Suppressor macrophage (primary cell): ENCODE measurements at regions not wholly inside any gene's neighbourhood (a gene's known extent, or its start where the extent isn't known, plus 50 kb on each side); places are given as distances from the start of the nearest gene placed in this dataset.

Experiments used
- DNase-seq, 4 experiments: peaks; one replicate each; pipeline ENCODE4 v3.0.0-alpha.2; 2020 to 2022

DNA sequence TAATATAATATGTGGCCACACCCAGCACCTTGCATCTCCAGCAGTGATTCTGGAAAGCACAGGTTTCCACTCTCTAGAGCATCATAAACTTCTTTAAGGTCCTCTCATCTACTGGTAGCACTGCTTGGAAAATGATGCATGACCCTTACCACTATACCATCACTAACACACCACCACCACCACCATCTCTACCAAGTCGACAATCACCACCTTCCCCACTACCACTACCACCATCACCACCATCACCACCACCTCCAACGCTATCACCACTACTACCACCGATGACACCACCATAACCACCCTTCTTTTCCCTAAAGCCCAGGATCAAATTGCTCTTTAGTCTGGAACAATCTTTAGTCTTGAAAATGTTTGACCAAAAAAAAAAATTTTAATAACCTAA, 390.4 kb downstream of the SUCLA2 start:
- DNase-seq: no peak

DNA sequence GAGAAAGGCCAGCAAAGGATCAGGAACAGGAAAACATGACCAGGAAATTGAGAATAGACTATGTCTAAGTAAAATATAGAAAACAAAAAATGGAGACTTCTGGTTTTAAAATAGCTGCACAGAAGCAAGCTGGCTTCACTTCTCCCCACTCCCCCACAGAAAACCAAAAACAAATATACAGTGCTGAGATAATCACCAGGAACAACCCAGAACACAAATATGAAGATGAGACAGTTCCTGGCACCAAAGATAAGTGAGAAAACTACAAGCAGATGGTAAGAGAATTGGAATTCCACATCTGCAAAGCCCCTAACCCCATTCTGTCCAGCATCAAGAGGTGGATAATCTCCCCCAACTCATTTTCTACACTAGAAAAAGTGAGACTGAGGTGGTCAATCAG, 397.7 kb downstream of the SUCLA2 start:
- no peak for DNase-seq

DNA sequence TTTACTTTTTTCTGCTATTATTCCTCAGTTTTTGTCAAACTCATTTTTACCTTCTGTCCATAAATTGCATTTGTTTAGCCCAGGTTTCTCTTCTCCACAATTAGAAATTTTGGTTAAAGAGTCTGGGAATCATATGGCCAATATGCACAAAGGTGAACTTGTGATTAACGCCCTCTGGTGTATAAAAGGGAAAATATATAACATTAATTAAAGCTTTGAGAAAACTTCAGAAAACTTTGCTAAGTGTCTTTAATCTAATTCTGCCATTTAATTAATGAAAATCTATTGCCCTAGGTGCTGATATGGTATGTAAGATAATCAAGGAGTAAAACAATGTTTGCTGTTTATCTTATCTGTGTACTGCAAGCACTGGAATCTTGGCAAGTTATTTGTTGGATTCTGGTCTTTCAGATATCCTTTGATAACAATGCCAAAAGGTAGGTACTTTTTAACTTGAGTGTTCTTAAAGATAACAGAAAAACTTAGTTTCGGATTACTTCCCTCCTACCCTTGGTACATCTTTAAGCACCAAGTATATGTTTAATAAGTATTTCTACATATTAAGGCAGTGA, 402.6 kb downstream of the SUCLA2 start:
- DNase-seq: peak in 2 of 4 experiments; percentile 25 to 54

DNA sequence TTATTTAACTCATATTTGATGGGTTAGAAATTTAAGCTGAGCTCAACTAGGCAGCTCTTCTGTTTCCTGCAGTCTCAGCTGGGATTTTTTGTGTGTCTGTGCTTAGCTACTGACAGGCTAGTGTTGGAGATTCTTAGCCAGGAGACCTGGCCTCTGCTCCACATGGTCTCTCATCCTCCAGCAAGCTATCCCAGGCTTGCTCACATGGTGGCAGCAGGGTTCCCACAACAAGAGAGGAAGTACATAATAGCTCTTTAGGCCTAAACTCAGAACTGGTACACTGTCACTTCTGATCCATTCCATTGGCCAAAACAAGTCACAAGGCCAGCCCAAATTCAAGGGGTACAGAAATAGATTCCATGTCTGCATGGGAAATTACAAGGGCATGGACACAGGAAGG, 406.2 kb downstream of the SUCLA2 start:
- DNase-seq: peak; percentile 6 to 43 (median 34)

DNA sequence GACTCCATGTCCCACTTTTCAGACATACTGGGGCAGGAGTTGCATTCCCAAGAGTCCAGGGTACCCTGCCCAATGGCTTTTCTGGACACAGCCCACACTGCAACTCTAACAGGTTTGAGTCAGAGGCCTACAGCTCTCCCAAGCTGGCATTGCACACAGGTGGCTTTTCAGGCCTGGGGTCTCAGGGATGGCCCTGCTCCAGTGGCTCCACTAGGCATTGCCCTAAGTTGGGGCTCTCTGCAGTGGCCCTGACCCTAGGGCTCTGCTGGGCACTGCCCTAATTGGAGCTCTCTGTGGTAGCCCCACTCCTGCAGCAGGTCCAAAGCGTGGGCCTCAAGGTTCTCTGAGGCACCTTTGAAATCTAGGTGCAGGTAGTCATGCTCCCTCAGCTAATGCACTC, 408.8 kb downstream of the SUCLA2 start:
- no peak for DNase-seq

DNA sequence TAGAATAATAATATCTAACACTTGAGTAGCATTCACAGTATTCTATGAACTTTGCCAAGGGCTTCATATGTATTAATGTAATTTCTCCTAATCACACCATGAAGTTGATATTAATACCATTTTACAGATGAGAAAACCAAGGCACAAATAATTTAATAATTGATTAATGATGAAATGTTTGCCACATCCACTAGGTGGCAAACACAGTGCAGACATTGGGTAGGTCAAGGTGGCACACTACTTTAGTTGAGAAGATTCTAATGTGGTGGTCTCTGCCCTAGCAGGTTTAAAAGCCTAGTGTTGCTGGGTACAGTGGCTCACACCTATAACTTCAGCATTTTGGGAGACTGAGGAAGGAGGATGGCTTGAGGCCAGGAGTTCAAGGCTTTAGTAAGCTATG, 412.4 kb downstream of the SUCLA2 start:
- peak in 1 of 4 experiments; percentile 2 for DNase-seq

DNA sequence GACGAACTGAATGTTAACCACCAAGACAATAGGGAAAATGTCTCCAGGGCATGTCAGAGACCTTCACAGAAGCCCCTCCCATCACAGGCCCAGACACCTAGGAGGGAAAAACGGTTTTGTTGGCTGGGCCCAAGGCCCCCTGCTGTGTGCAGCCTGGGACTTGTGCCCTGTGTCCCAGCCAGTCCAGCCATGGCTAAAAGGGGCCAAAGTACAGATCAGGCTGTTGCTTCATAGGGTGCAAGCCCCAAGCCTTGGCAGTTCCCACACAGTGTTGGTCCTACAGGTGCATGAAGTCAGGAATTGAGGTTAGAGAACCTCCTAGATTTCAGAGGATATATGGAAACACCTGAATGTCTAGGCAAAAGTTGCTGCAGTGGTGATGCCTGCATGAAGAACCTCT, 428.7 kb downstream of the SUCLA2 start:
- DNase-seq: no peak

DNA sequence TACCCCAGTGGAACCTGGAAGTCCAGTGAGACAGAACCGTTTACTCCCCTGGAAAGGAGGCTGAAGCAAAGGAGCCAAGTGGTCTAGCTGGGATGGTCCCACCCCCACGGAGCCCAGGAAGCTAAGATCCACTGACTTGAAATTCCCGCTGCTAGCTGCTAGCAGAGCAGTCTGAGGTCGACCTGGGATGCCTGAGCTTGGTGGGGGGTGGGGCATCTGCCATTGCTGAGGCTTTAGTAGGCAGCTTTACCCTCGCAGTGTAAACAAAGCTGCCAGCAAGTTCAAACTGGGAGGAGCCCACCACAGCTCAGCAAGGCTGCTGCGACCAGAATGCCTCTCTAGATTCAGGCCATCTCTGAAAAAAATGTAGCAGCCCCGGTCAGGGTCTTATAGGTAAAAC, 437.0 kb downstream of the SUCLA2 start:
- no peak for DNase-seq

DNA sequence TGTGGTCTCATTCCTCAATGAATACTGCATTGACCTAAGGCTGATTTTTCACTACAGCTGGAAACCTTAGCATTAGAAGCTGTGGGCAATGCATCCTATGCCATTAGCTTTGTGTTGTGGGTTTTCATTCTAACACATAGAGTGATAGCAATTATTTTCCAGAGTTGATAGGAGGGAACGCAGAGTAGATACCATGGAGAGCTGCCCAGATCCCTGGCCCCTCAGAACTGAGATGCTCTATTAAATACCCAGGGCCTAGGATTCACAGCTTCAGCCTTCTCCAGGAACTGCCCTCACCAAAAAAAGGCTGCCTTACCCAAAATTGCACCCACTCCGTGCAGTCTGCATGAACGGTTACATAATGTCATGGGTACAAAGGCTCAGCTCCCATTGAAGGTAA, 444.4 kb downstream of the SUCLA2 start:
- DNase-seq: no peak

DNA sequence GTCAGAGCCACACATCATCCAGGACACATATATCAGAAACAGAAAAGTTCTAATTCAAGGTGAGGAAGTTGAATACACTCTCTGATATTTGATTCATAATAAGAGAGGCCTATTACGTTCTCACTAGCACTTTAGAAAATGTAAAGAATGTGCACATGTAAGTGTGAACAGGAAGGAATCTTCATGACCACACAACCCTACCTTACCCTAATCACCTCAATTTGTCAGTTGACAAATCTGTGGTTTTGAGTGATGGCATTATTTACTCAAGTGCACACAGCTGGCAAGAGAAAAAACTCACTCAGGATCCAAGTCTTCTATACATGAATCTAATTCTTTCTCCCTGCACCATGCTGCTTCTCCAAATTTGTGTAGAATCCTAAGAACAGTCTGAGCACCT, 445.8 kb downstream of the SUCLA2 start:
- DNase-seq: no peak

DNA sequence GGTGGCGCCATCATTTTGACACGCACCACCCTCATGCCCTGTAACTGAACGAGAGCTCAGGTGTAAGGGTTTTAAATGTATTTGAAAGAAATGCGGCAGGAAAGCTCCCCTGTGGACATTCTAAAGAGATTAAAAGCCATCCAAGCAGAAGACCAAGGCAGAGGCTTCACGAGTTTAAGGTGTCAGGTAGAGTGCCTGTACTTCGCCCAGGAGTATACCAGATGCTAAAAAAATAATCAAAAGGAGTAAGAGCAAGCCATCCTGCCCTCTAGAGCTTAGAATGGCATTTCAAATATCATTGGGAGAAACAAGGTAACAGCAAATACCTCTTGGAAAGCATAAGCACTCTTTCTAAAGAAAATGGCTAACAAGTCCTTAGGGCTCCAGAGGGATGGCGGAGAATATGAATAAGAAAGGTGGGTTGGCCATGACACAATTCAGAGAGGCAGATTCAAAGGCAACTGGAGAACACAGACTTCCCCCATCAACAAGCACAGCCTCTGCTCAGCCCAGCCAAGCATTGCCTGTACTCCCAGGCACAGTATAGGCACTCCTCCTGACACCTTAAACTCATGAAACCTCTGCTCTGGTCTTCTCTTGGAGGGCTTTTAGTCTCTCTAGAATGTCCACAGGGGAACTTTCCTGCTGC, 447.6 kb downstream of the SUCLA2 start:
- DNase-seq: no peak

DNA sequence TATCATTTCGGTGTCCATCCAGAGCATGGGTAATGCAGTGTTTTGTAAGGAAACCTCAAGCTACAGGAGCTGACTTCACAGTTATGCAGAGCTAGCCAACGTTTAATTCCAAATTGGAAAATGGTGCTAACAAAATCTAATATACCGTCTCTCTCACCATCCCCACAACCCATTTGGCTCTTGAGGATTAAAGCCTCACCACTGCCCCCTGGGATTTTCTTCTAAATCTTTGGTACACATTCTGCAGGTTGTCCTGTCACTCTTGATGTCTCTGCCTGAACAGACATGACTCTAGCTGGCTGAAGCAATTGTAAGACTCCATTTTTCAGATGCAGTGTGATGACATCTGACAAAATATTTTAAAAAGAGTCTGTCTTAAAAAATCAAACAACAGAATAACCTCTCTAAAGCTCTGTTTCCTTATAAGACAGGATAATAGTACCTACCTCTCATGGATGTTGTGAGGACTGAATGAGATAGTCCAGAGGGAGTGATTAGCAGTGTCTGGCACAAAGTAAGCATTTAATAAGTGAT, 451.8 kb downstream of the SUCLA2 start:
- DNase-seq: peak in 1 of 4 experiments; percentile 2

DNA sequence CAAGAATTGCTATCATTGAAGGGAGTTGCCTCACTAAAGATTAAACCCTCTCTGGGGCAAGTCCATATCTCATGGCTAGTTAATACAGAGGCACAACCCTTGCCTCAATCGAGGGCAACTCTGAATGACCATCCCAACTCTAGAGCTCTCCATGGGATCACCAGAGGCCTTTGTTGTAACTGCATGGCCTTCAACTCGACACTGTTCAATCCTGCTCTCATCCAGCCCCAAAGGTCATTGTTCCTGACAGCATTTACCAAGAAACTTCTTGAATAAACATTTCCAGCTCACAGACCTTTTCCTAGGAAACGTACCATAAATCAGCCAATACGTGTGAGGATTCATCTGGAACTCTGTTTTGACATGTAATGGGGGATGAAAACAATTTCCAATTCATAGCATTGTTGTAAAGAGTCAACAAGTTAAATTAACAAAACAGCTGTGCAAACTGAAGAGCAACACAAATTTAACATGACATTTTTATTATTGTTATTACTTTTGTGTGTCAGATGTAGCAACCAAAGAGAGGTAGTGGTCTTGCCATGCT, 452.7 kb downstream of the SUCLA2 start:
- DNase-seq: no peak

DNA sequence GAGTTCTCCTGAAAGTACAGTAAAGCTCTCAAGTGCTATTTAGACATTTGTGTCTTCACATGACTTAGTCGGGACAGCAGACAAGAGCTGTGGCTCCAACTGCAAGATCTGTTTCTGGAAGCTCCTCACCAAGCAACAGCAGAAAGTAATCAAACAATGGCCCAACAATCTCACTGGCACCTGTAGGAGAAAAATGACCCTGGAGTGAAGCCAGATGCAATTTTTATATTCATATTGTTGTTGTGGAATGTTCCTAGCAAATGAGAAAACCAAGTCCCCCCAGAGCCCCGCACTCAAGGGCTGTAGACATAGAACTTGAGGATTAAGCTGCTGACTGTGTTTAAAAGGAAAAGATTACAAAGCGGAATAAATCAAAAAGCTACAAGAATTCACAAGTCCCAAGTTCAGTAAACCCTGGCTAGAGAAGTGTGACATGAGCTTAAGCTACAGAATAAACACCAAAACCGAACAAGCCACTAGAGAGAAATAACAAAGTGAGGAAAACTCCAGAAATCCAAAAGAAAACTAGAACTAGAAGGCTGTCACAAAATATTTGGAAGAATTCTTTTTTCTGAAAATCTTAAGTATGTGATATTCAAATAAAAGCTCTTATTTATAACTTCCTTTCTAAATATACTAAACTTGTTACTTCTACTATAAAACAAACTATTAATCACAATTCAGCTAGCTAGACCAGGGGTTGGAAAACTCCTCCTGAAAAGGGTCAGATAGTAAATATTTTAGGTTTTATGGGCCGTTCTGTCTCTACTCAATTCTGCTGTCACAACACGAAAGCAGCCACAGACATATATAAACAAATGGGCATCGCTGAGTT, 454.5 kb downstream of the SUCLA2 start:
- no peak for DNase-seq

DNA sequence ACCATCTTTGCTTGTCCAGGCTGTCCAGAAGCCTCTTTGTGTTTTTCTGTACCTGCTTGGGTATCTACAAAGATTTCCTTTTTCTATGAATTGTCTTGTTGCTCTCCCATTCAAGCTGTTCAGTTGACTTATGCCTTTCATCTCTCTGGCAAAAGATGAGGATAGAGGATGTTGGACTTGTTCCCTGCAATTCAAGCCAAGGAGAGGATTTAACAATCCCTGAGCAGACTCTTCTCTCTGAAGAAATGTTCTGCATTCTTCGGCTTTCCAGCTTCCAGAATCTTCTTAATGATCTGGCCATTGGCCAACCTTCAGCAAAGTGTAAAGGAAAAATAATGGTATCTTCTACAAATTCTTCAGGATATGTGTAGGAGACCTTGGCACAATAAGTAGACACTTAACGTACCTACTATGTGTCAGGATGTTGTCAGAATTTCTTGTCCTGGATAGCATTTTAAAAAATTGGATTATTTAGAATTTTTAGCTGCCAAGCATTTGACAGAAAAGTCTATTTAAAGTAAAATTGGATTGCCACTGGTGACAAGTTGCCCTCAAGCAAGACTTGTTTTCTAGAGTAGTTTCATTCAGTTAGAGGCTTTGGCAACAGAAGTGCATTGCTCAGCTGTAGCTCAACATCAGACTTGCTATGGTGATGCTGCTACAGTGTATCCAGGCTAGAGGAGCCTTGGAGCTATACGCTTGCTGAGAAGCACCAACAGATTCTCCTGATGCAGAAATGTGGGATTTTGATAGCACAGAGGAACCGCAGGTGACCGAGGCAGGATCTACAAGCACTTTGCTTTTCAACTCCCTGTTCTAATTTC, 455.7 kb downstream of the SUCLA2 start:
- no peak for DNase-seq

DNA sequence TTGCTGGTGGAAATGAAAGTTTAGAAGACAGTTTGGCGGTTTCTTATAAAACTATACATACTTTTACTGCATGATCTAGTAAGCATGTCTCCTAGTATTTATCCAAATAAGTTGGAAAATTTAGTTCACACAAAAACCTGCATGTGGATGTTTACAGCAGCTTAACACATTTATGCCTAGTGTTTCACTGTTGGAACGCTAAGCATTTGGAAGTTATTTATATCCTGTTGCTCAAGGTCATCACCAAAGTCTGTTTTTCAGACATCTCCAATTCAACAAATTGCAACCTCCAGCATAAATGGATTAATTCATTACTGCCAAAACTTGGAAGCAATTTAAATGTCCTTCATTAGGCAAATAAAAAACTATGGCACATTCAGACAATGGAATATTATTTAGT, 461.8 kb downstream of the SUCLA2 start:
- no peak for DNase-seq

DNA sequence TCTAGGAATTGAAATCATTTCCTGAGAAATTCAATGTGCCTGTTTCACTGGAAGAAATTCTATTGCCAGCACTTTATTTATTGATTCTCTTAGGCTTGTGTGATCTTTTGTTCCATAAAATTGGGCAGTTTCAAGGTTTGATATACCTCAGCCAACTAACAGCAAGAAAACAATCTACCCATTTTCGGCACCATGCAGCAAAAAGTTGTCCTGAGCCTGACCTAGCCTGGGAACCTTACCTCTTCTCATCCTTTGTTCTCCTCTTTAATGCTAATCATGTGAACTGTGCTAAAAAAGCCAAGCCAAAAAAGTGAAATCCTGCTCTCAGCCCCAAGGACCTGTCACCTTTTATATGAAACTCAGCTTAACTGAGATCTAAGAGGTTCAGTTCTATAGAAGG, 477.3 kb downstream of the SUCLA2 start:
- DNase-seq: no peak

DNA sequence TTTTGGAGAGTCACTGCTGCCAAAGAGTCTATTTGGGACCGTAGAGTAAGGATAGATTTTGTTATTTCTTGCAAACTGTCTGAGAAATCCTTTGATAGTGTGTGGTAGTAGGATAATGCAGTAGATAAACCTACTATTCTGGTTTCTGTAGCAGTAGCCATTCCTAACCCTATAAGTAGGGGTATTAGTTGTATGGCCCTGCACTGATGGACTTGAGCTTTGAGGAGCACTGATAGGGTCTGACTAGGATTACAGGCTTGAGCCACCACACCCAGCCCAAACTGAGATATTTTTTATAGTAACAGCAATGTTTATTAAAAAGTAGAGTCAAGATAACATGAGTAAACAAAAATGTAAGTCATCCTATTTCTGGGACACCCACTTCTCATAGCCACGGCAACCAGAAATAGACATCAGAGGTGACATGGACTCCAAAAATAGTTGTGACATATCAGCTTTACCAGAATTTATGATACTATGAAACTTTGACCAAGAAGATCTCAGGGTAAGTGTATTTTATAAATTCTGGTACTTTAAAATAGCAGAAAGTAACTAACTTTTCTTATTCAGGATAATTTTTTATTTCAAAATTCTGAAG, 479.1 kb downstream of the SUCLA2 start:
- DNase-seq: peak; percentile 20 to 50 (median 28)

DNA sequence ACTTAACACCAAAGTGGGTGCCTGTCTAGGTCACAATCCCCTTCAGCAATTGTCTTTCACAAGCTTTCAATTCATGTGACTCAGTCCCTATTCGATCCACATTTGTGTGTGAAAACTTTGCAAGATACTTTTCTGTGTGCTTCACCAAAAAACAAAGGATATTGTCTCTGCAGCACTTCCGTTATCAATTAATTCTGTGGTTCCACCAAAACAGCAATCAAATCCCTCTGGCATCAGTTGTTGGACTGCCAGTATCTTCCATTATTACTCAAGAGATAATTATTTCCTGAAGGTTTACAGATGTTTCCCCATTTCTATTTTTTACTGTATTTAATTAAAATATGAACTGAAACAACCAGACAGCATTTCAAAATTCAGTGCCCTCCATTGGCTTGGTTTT, 481.4 kb downstream of the SUCLA2 start:
- peak in 1 of 4 experiments; percentile 11 for DNase-seq

DNA sequence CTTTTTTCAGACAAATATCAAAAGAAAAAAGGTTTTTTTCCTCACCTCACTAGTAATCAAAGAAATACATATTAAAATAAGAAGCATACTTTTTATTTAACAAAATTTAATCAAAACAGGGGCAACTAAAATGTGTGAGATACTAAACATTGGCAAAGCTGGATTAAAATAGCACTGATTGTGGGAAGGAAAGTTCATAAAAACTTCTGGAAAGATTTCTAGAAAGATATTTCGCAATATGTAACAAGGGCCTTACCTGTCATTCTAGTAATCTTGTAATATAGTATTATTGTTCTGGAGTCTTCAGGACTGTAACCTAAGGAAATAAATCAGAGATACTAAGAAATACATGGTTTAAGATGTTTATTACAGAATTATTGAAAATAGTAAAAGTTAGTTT, 482.5 kb downstream of the SUCLA2 start:
- no peak for DNase-seq

DNA sequence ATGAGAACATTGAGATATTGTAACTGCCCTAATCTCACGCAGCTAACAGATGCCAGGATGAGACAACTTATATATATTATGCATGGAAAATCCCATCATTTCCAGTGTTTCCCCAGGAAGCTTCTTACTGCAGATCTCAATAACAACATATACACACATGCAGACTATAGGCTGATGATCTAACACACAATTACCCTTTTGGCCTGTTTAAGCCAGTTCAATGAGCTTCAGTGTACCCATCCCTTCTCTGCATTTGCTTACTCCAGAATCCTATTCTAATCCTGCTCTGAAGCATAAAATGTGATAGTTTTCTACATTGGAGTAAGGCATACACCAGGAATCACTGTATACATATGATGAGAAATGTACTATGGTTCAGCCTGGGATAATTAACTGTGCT, 489.4 kb downstream of the SUCLA2 start:
- no peak for DNase-seq
